C4-2B (cell line): ENCODE measurements at regions not wholly inside any gene's neighbourhood (a gene's known extent, or its start where the extent isn't known, plus 50 kb on each side); places are given as distances from the start of the nearest gene placed in this dataset.

Experiments
- ZFX ChIP-seq: fragments of 450-650 bp; IDR thresholded peaks from 2 replicates; pipeline ENCODE4 v1.6.1; 2017
- TF ChIP-seq, protein P1 (sequence below): fragments of 450-650 bp; conservative IDR thresholded peaks from 2 replicates; pipeline ENCODE4 v1.5.1; 2017; ENCODE audit warnings: mild to moderate bottlenecking

GRCh38 chr1:214853340-214853739 lies 229.2 kb upstream of the KCNK2 start:
- TF ChIP-seq, protein P1, sequence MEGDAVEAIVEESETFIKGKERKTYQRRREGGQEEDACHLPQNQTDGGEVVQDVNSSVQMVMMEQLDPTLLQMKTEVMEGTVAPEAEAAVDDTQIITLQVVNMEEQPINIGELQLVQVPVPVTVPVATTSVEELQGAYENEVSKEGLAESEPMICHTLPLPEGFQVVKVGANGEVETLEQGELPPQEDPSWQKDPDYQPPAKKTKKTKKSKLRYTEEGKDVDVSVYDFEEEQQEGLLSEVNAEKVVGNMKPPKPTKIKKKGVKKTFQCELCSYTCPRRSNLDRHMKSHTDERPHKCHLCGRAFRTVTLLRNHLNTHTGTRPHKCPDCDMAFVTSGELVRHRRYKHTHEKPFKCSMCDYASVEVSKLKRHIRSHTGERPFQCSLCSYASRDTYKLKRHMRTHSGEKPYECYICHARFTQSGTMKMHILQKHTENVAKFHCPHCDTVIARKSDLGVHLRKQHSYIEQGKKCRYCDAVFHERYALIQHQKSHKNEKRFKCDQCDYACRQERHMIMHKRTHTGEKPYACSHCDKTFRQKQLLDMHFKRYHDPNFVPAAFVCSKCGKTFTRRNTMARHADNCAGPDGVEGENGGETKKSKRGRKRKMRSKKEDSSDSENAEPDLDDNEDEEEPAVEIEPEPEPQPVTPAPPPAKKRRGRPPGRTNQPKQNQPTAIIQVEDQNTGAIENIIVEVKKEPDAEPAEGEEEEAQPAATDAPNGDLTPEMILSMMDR: no peak
- TF ChIP-seq ZFX: no peak
